Glomerular endothelial cell (primary cell): ENCODE measurements at regions not wholly inside any gene's neighbourhood (a gene's known extent, or its start where the extent isn't known, plus 50 kb on each side); places are given as distances from the start of the nearest gene placed in this dataset.
"Not testable (repeated sequence)": the region's sequence is repeated elsewhere in the genome, so short reads cannot be mapped to it uniquely, and the experiment has no call there.

Experiments used
- DNase-seq: peaks from one replicate; pipeline ENCODE4 v3.0.0-alpha.2; 2011; ENCODE audit warnings: low read depth, low spot score; ENCODE audit errors: extremely low read depth

- DNase-seq: no peak
Observed at GRCh38 chr3:95310560-95310959, 1247.7 kb downstream of the NSUN3 start.

- no peak for DNase-seq
Observed at GRCh38 chr3:95311272-95311671, 1248.4 kb downstream of the NSUN3 start.

- no peak for DNase-seq
Observed at GRCh38 chr3:95312650-95313049, 1249.8 kb downstream of the NSUN3 start.

- no peak for DNase-seq
Observed at GRCh38 chr3:95319921-95320494, 1257.1 kb downstream of the NSUN3 start.

- no peak for DNase-seq
Observed at GRCh38 chr3:95327478-95327877, 1264.6 kb downstream of the NSUN3 start.

GRCh38 chr3:95333826-95334225, 1271.0 kb downstream of the NSUN3 start:
- no peak for DNase-seq

GRCh38 chr3:95334461-95334860, 1271.6 kb downstream of the NSUN3 start:
- no peak for DNase-seq

GRCh38 chr3:95335517-95335916, 1272.7 kb downstream of the NSUN3 start:
- no peak for DNase-seq

GRCh38 chr3:95338446-95338845, 1275.6 kb downstream of the NSUN3 start:
- DNase-seq: no peak

GRCh38 chr3:95341314-95341713, 1278.5 kb downstream of the NSUN3 start:
- no peak for DNase-seq

- no peak for DNase-seq
Observed at GRCh38 chr3:95343228-95343627, 1280.4 kb downstream of the NSUN3 start.

GRCh38 chr3:95343767-95344166, 1280.9 kb downstream of the NSUN3 start:
- DNase-seq: no peak

GRCh38 chr3:95347936-95348335, 1285.1 kb downstream of the NSUN3 start:
- DNase-seq: not testable (repeated sequence)

- DNase-seq: no peak
Observed at GRCh38 chr3:95348879-95349278, 1286.0 kb downstream of the NSUN3 start.

- DNase-seq: no peak
Observed at GRCh38 chr3:95350049-95350448, 1287.2 kb downstream of the NSUN3 start.

- no peak for DNase-seq
Observed at GRCh38 chr3:95351158-95351557, 1288.3 kb downstream of the NSUN3 start.

- no peak for DNase-seq
Observed at GRCh38 chr3:95352471-95352870, 1289.6 kb downstream of the NSUN3 start.

- DNase-seq: no peak
Observed at GRCh38 chr3:95354489-95354888, 1291.6 kb downstream of the NSUN3 start.

GRCh38 chr3:95356764-95357501, 1294.1 kb downstream of the NSUN3 start:
- DNase-seq: no peak

GRCh38 chr3:95387242-95388021, 1324.6 kb downstream of the NSUN3 start:
- DNase-seq: no peak

- no peak for DNase-seq
Observed at GRCh38 chr3:95389725-95390313, 1327.0 kb downstream of the NSUN3 start.
